Transverse colon (tissue), 4 donors: ENCODE measurements at regions not wholly inside any gene's neighbourhood (a gene's known extent, or its start where the extent isn't known, plus 50 kb on each side); places are given as distances from the start of the nearest gene placed in this dataset.

Experiments
- POLR2A ChIP-seq: fragments of 450-650 bp; IDR thresholded peaks from one replicate; pipeline ENCODE4 v1.6.1; 2016; ENCODE audit warnings: antibody characterized with exemption, mild to moderate bottlenecking, moderate library complexity
- POLR2AphosphoS5 ChIP-seq, 3 donors: sonication (generic); formaldehyde crosslinking; IDR thresholded peaks; one replicate each; pipeline ENCODE4 v1.6.1; 2016; ENCODE audit warnings: antibody characterized with exemption in 3 of 3
- TF ChIP-seq, protein P1 (sequence below), 5 experiments: fragments of 200-600 bp in 3 of 5; fragments of 450-650 bp in 2 of 5; sonication (generic) in 3 of 5; IDR thresholded peaks; 1 replicate in 2 of 5; 2 replicates in 3 of 5; pipeline ENCODE4 v1.5.1; 2016 to 2017; ENCODE audit warnings: antibody characterized with exemption in 5 of 5, inconsistent platforms in 3 of 5, mild to moderate bottlenecking in 2 of 5, moderate library complexity in 1 of 5

DNA sequence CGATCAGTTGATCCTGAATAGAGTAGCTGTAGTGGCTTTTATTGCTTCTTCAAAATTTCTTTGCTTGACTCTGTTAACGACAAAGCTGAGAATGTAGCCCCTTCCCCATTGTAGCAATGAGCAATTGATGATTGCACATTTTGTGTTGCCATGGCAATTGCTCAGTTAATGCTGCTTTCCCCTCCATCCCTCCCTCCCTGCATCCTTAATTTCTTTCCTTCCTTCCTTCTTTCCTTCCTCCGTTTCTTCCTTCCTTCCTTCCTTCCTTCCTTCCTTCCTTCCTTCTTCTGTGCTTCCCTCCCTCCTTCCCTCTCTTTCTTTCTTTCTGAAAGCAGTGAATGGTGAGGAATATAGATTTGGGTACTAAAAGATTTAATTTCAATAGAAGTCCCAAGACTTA is 557.3 kb upstream of the MAP3K7 start:
- TF ChIP-seq, protein P1, sequence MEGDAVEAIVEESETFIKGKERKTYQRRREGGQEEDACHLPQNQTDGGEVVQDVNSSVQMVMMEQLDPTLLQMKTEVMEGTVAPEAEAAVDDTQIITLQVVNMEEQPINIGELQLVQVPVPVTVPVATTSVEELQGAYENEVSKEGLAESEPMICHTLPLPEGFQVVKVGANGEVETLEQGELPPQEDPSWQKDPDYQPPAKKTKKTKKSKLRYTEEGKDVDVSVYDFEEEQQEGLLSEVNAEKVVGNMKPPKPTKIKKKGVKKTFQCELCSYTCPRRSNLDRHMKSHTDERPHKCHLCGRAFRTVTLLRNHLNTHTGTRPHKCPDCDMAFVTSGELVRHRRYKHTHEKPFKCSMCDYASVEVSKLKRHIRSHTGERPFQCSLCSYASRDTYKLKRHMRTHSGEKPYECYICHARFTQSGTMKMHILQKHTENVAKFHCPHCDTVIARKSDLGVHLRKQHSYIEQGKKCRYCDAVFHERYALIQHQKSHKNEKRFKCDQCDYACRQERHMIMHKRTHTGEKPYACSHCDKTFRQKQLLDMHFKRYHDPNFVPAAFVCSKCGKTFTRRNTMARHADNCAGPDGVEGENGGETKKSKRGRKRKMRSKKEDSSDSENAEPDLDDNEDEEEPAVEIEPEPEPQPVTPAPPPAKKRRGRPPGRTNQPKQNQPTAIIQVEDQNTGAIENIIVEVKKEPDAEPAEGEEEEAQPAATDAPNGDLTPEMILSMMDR (IDR thresholded peaks at IDR 0.05): no peak
- TF ChIP-seq POLR2AphosphoS5 (IDR thresholded peaks at IDR 0.05): no peak
- no peak for TF ChIP-seq POLR2A
